ENCODE measurements at regions not wholly inside any gene's neighbourhood (a gene's known extent, or its start where the extent isn't known, plus 50 kb on each side); places are given as distances from the start of the nearest gene placed in this dataset.

DNA sequence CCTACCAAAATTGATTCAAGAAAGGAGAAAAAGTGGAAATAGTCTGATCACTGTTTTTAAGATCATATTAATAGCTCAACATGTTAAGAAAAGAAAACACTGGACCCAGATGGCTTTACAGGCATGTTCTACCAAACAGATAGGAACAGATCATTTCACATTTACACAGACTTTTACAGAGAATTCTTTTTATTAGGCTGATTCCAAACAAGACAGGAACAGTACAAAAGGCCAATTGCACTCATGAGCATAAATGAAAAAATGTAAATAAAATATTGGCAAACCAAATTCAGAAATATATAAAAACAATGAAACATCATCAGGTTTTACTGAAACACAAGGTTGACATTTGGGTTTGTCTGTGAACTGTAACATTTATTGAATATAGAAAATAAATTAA is 106.5 kb downstream of the WNT5A start:
- TF ChIP-seq, protein P1, sequence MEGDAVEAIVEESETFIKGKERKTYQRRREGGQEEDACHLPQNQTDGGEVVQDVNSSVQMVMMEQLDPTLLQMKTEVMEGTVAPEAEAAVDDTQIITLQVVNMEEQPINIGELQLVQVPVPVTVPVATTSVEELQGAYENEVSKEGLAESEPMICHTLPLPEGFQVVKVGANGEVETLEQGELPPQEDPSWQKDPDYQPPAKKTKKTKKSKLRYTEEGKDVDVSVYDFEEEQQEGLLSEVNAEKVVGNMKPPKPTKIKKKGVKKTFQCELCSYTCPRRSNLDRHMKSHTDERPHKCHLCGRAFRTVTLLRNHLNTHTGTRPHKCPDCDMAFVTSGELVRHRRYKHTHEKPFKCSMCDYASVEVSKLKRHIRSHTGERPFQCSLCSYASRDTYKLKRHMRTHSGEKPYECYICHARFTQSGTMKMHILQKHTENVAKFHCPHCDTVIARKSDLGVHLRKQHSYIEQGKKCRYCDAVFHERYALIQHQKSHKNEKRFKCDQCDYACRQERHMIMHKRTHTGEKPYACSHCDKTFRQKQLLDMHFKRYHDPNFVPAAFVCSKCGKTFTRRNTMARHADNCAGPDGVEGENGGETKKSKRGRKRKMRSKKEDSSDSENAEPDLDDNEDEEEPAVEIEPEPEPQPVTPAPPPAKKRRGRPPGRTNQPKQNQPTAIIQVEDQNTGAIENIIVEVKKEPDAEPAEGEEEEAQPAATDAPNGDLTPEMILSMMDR (IDR thresholded peaks at IDR 0.05): no peak
- no peak for TF ChIP-seq POLR2A (IDR thresholded peaks at IDR 0.05)
